Fibroblast of peridontal ligament (primary cell): ENCODE measurements at regions not wholly inside any gene's neighbourhood (a gene's known extent, or its start where the extent isn't known, plus 50 kb on each side); places are given as distances from the start of the nearest gene placed in this dataset.

Experiments
- DNase-seq: peaks from one replicate; pipeline ENCODE4 v3.0.0-alpha.2; 2010; ENCODE audit errors: extremely low read depth

DNA sequence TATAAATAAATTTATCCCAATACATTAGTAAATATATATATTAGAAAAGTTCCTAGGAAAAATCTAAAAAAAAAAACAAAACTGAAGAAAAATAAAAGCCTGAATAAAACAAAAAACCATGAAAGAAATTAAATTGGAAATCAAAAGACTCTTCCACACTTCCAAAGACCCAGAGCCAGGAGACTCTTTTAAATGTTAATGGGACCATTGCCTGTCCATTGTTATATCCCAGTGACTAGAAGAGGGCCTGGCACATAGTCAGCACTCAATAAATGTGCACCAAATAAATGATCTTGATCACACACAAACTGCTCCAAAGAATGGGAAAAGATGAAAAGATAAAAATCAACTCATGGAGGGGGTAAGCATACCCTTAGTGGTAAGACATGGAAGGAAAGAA, 51.3 kb upstream of the CLDN18 start:
- no peak for DNase-seq
